ENCODE measurements at regions not wholly inside any gene's neighbourhood (a gene's known extent, or its start where the extent isn't known, plus 50 kb on each side); places are given as distances from the start of the nearest gene placed in this dataset.

GRCh38 chr20:51327251-51327841, 215.2 kb downstream of the NFATC2 start:
- Histone ChIP-seq H2AFZ (ENCODE audit: low read length) (no peak overlapping the region), H3K27ac (ENCODE audit: insufficient read depth, low read length) (peak overlapping the region; percentile 17), H3K9ac (ENCODE audit: insufficient read depth, low read length) (no peak overlapping the region), H3K36me3 (ENCODE audit: control insufficient read depth, insufficient read depth, low read length) (no peaks in the 10 kb centered on the region), H3K4me2 (ENCODE audit: extremely low read depth, insufficient read depth, low read length) (no peak overlapping the region), H3K9me3 (ENCODE audit: control insufficient read depth, insufficient read depth, low read depth, low read length) (no peaks in the 10 kb centered on the region), H3K79me2 (ENCODE audit: control insufficient read depth, insufficient read depth, low read length) (no peaks in the 10 kb centered on the region), H3K4me3 (replicated peaks in 1 of 4; ENCODE audit: control extremely low read depth in 1 of 4, insufficient read depth in 1 of 4, low read depth in 3 of 4, low read length in 4 of 4) (no peak overlapping the region), H3K27me3 (ENCODE audit: control insufficient read depth, insufficient read depth, low read length) (no peaks in the 10 kb centered on the region), H3K4me1 (ENCODE audit: control insufficient read depth, extremely low read depth, insufficient read depth, low read length) (peaks cover 3% of the 10 kb centered on the region), H4K20me1 (ENCODE audit: control insufficient read depth, extremely low read depth, insufficient read depth, low read length) (no peaks in the 10 kb centered on the region)
- TF ChIP-seq EZH2 (IDR thresholded peaks at IDR 0.05; ENCODE audit: low read length, missing control alignments), result no peak
- no peak for TF ChIP-seq CTCF (conservative IDR thresholded peaks at IDR 0.05 in 1 of 2, IDR thresholded peaks at IDR 0.05 in 1 of 2; ENCODE audit: low read depth in 1 of 2, low read length in 2 of 2)
- DNase-seq (ENCODE audit: low read depth in 2 of 2), result peak; percentile 79 to 93

GRCh38 chr20:51326201-51326819, 216.2 kb downstream of the NFATC2 start:
- no peak overlapping the region for H3K9ac ChIP-seq (ENCODE audit: insufficient read depth, low read length)

More at GRCh38 chr20:51326201-51326819, 216.2 kb downstream of the NFATC2 start:
- peak; percentile 25 to 73 for TF ChIP-seq CTCF (conservative IDR thresholded peaks at IDR 0.05 in 1 of 2, IDR thresholded peaks at IDR 0.05 in 1 of 2; ENCODE audit: low read depth in 1 of 2, low read length in 2 of 2)
- no peak for TF ChIP-seq EZH2 (IDR thresholded peaks at IDR 0.05; ENCODE audit: low read length, missing control alignments)
- H3K4me2 ChIP-seq (ENCODE audit: extremely low read depth, insufficient read depth, low read length), result no peak overlapping the region
- H3K27ac ChIP-seq (ENCODE audit: insufficient read depth, low read length), result no peak overlapping the region
- no peaks in the 10 kb centered on the region for H3K27me3 ChIP-seq (ENCODE audit: control insufficient read depth, insufficient read depth, low read length)
- no peaks in the 10 kb centered on the region for H3K9me3 ChIP-seq (ENCODE audit: control insufficient read depth, insufficient read depth, low read depth, low read length)
- no peak overlapping the region for H2AFZ ChIP-seq (ENCODE audit: low read length)
- no peaks in the 10 kb centered on the region for H4K20me1 ChIP-seq (ENCODE audit: control insufficient read depth, extremely low read depth, insufficient read depth, low read length)
- no peak overlapping the region for H3K4me3 ChIP-seq (replicated peaks in 1 of 4; ENCODE audit: control extremely low read depth in 1 of 4, insufficient read depth in 1 of 4, low read depth in 3 of 4, low read length in 4 of 4)
- peaks cover 3% of the 10 kb centered on the region for H3K4me1 ChIP-seq (ENCODE audit: control insufficient read depth, extremely low read depth, insufficient read depth, low read length)
- DNase-seq (ENCODE audit: low read depth in 2 of 2), result peak; percentile 45 to 62
- no peaks in the 10 kb centered on the region for H3K36me3 ChIP-seq (ENCODE audit: control insufficient read depth, insufficient read depth, low read length)
- H3K79me2 ChIP-seq (ENCODE audit: control insufficient read depth, insufficient read depth, low read length), result no peaks in the 10 kb centered on the region

Measured in fibroblast of lung (primary cell).